Left colon (tissue), 2 donors: ENCODE measurements at regions not wholly inside any gene's neighbourhood (a gene's known extent, or its start where the extent isn't known, plus 50 kb on each side); places are given as distances from the start of the nearest gene placed in this dataset.
"Not testable (repeated sequence)": the region's sequence is repeated elsewhere in the genome, so short reads cannot be mapped to it uniquely, and the experiment has no call there.

Experiments used
- ATAC-seq: fragments of 200-7000 bp; cut with Tn5 transposase; one replicate; pipeline ENCODE4 v1.9.1; 2020; ENCODE audit warnings: mild to moderate bottlenecking, moderate library complexity
- DNase-seq, 2 donors: peaks; one replicate each; pipeline ENCODE4 v3.0.0-alpha.2; 2020
- intact Hi-C, 2 donors: fragments of 100-400 bp; cut with DNase I in 1 of 2; cut with micrococcal nuclease in 1 of 2; formaldehyde crosslinking; loops; one replicate each; pipeline versions ENCODE4 v1.11.2 to v1.14.0; 2022; cut with DNase I, micrococcal nuclease
- donor health status: DM: no; HTN: no; CAD: no.
- donor health status: DM: yes; HTN: yes; CAD: no.

DNA sequence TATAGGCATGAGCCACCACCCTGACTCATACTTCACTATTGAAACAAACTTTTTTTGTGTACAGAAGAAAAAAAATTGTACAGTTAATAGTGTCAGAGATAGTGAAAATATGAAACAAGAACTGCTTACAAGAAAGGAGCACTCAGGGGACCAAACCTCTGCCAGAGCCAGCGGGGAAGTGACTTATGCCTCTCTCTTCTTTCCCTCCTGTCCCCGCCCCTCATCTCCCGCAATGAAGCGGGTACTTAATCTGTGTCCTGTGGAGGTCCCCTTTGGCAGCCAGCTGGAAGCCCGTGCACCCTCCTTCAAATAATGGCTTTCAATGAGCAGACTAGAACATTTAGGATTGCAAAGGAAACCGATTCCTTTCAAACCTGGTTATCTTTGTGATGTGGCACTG, 51.5 kb downstream of the PPIAL4A start:
- DNase-seq, ATAC-seq, intact Hi-C loops: not testable (repeated sequence)

DNA sequence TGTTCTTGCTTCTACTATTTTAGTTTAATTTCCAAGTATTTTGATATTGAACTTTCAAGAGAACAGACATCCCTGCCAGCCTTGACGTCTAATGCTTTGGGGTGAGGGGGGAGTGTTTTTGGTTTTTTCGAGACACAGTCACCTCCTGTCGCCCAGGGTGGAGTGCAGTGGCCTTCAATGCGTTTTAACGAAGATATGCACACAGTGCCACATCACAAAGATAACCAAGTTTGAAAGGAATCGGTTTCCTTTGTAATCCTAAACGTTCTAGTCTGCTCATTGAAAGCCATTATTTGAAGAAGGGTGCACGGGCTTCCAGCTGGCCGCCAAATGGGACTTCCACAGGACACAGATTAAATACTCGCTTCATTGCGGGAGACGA, 52.3 kb downstream of the PPIAL4A start:
- DNase-seq, ATAC-seq, intact Hi-C loops: not testable (repeated sequence)

DNA sequence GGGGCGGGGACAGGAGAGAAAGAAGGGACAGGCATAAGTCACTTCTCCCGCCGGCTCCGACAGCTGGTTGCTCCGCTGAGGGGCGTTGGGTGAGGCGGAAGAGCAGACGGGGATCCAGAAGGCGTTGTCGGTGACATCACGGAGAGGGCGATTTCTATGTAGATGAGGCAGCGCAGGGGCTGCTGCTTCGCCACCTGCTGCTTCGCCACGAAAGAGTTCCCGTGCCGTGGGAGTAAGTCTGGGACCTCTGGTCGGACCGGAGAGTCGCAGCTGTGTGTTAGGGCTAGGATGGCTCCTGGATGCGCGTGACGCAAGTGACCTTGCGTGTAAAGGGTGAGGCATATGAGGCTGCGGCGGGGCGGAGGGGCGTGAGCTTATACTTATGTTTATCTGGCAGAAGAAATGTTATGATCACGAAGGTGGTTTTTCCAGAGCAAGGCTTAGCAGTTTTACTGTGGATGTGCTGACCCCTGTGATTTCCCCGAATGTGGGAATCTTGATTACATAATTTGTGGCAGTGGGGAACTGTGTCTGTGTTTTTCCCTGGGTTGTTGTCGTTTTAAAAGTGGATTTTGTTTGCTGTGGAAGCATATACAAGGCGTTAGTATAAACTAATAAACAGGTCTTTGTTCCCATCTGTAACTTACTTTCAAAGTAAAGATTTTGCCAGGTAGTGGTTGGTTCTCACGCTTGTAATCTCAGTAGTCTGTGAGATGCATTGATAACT, 52.8 kb downstream of the PPIAL4A start:
- intact Hi-C loops, result not testable (repeated sequence)
- peak; percentile 88 for ATAC-seq
- DNase-seq, result peak; percentile 81 to 83

DNA sequence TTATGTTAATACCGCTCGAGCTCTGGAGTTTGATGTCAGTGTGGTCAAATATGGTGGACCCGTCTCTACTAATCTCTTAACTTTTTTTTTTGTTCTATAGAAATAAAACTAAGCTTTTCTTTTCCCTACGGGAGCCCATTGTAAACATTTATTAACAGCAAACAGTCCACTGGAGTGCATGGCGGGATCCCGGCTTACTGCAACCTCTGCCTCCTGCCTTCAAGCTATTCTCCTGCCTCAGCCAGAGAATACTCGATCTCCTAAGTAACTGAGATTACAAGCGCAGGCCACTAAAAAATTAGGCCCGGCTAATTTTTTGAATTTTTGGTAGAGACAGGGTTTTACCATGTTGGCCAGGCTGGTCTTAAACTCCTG, 53.4 kb downstream of the PPIAL4A start:
- peak; percentile 17 for ATAC-seq
- DNase-seq, intact Hi-C loops: not testable (repeated sequence)

DNA sequence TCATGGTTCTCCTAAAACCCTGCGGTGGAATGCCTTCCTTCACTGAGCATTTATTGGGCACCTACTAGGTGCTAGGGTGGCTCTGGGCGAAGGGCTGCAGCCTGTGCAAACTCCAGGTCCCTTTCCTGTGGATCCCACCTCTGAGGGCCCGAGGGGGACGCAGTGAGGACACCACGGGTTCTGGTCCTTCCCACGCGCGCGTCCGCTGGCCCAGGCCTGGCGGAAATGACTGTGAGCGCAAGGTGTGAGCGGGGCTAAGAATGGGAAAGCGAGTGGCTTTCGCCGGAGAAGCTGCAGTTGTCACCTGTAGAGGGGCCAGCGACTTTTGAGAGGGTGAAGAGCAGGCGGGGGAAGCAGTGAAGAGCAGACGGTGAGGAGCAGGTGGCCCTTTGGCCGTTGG, 55.1 kb downstream of the PPIAL4A start:
- ATAC-seq, intact Hi-C loops: not testable (repeated sequence)

DNA sequence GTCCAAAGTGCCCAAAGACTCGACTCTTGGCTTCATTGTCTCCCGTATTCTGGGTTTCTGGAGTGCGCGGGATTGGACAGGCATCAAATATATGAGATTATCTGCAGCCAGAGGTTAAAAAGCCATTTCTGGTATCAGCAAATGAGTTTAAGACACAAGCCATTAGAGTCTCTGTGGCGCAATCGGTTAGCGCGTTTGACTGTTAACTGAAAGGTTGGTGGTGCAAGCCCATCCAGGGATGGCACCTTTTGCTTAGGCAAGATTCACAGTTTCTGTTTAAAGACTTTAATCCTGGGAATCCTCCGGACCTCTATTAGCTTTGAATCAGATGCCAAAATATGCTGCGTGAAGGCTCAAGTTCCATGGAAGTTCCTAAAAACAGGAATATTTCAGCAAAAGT, 55.6 kb downstream of the PPIAL4A start:
- DNase-seq, ATAC-seq, intact Hi-C loops: not testable (repeated sequence)

More for the DNA sequence above, 55.1 kb downstream of the PPIAL4A start:
- not testable (repeated sequence) for DNase-seq

DNA sequence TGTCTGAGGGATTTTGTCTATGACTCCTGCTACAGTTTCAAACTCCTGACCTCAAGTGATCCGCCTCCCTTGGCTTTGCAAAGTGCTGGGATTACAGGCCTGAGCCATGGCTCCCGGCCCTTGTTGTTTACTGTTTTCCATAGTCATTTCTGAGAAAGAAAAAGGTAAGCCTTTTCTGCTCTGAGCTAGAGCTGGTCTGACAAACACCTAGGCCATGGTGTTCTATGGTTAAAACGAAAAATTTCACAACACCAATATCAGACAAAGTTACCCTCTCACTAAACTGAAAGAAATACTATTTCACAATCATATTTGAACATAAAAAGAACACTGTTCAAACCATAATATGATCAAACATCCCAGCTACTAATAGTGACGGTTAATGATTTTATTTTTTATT, 57.5 kb downstream of the PPIAL4A start:
- ATAC-seq, DNase-seq, intact Hi-C loops: not testable (repeated sequence)

DNA sequence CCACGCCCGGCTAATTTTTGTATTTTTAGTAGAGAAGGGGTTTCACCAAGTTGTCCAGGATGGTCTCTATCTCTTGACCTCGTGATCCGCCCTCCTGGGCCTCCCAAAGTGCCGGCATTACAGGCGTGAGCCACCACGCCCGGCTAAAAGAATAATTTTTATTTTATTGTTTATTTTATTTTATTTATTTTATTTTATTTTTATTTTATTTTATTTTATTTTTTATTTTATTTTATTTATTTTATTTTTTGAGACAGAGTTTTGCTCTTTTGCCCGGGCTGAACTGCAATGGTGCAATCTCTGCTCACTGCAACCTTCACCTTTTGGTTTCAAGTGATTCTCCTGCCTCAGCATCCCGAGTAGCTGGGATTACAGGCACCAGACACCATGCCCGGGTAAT, 60.2 kb downstream of the PPIAL4A start:
- intact Hi-C loops, ATAC-seq, DNase-seq: not testable (repeated sequence)

DNA sequence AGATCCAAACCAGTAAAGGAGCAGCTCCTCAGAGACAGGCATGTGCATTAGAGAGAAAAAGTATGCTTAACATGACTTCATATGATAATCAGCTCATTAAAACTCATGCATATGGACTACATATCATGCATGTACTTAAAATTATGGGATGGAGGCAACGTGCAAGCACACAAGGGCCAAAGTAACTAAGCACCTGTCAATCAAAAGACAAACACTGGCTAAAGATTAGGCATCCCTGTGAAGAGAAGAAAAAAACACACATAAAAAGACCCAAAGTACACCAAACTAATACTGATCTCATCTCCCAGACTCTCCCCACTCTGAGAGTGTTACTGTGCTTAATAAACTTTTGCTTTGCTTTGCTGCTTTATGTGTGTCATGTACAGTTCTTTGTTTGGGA, 61.1 kb downstream of the PPIAL4A start:
- intact Hi-C loops, ATAC-seq, DNase-seq: not testable (repeated sequence)

DNA sequence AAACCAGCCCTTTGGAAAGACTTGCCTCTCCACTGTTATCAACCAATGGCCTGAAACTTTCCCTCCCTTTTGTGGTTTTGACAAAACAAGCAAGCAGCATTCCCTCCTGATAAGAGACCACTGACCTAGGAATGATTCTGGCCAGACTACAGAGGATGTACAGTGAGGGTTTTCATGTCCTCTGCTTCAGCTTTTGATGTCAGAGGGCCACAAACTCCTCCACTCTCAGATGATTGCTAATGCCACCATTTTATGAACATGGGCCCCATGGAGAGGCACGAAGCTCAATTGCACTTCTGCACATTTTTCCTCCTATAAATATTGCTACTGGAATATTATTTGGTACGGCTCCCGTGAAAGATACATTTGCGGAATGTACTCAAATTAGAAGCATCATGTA, 61.5 kb downstream of the PPIAL4A start:
- intact Hi-C loops, ATAC-seq, DNase-seq: not testable (repeated sequence)

DNA sequence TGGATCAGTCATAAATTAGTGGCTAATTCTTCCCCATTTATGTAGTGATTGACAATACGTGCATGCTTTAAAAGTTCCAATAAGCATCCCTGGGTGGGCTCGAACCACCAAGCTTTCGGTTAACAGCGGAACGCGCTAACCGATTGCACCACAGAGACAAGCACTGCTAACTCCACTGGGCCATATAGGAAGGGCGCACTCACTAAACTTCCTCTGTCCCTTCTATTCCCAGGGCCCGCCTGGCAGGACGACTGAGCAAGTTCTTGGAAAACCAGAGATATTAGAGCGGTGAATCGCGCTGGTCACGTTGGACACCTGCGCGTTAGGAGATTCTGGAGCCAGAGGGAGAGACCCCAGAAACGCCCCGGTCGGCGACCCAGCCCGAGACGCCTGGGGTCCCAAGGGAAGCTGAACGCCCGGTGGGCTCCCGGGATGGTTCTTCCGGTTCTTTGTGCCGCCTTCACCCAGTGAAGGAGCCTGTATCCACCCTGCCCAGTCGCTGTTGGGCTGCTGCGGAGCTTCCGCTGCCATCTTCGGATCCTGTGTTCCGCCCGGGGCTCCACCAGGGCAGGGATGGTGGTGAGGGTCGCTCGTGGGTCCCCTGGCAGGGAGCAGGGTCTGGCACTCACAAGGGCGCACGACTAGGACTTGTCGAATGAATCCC, 62.8 kb downstream of the PPIAL4A start:
- DNase-seq, result not testable (repeated sequence)
- ATAC-seq, result peak; percentile 54

DNA sequence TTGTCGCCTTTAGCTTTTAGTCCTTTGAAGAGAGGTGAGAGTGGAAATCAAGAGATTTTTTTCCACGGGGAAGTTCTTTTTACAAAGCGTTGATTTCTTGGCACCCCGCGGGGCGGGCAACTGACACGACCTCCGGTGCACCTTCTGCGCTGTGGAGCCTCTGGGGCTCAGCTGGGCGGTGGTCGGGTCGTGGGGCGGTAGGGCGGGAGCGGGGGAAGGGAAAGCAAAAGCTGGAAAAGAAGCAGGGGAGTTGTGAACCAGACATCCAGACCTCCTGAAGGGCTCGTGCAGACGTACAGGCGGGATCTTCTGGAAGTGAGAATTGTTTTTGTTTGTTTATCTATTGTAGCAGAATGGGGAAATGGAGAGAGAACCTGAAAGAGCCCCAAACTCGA, 63.3 kb downstream of the PPIAL4A start:
- DNase-seq, intact Hi-C loops: not testable (repeated sequence)

More for the DNA sequence above, 62.8 kb downstream of the PPIAL4A start:
- intact Hi-C loops, result not testable (repeated sequence)

DNA sequence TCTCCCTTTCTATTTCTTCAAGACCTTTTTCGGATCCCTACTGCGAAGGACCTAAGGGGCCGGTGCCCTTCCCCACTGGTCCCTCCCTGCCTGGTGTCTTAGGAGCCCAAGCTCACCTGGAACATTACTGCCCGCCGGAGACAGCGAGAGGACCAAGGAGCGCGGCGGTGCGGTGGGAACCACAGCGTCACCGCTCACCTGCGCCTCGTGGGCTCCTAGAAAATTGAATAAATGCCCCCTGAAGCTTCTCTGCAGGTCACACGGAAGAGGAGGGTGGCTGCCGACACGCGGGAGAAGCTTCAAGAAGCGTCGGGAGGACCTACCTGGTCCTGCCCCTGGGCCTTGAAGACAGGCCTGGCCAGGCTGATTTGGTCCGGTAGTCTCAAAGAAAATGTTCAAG, 65.2 kb downstream of the PPIAL4A start:
- no peak for ATAC-seq
- DNase-seq, result no peak
- intact Hi-C loops, result no loop called here

More for the DNA sequence above, 63.3 kb downstream of the PPIAL4A start:
- ATAC-seq, result peak; percentile 28

DNA sequence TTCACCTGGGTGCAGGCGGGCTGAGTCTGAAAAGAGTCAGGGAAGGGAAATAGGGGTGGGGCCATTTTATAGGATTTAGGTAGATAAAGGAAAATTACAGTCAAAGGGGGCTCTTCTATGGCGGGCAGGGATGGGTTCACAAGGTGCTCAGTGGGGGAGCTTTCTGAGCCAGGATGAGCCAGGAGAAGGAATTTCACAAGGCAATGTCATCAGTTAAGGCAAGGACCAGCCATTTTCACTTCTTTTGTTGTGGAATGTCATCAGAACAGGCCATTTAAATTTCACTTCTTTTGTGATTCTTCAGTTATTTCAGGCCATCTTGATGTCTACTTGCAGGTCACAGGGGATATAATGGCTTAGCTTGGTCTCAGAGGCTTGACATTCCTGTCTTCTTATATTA, 66.4 kb downstream of the PPIAL4A start:
- intact Hi-C loops, ATAC-seq, DNase-seq: not testable (repeated sequence)

DNA sequence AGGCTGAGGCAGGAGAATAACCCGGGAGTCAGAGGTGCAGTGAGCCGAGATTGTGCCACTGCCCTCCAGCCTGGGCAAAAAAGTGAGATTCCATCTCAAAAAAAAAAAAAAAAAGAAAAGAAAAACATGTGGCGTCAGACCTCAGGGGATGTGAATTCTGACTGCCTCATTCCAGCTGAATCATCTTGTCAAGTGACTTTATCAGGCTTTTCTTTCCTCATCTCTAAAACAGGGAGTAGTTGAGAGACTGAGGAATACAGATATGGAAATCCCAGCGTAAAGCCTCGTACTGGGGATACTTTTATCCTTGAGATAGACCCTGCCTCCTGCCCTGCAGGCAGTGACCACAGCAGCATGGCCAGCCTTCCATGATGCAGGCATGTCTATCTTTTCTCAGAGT, 76.4 kb downstream of the PPIAL4A start:
- DNase-seq, ATAC-seq, intact Hi-C loops: not testable (repeated sequence)

DNA sequence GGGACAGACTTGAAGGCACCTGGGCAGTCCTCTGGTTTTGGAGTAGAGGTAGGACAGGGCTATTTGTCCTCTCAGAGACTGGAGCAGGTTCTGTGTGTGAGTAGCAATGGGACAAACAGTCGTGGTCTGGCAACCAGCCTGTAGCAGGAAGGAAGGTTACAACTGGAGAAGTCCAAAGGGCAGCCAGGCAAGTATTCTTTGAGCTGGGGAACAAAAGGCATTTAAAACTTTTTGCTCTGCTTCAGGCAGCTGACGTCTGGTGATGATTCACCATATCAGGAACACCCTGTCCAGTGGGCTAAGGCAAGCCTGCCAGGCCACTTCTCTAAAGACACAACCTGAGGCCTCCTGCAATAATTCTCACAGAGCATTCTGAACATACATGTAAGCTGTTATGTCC, 83.3 kb downstream of the PPIAL4A start:
- intact Hi-C loops, result not testable (repeated sequence)
- peak; percentile 45 to 72 for DNase-seq
- peak; percentile 99 for ATAC-seq

DNA sequence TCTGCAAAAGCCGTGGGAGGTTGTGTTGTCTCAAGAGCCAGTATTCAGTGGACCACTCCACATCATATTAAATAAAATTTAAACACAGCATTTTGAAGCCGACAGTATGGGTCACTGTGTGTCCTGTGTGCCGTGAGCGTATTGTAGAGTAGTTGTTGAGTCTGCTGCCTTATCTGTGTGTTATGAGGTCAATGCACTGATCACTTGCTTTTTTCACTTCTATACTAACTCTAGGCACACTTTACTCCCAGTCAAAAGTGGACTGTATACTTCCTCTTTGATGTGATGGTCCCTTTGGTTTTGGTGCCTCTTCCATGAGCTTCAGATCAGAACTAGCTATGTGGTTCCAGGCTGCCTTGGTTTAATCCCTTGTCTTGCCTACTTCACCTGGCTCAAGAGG, 84.3 kb downstream of the PPIAL4A start:
- DNase-seq, intact Hi-C loops, ATAC-seq: not testable (repeated sequence)

DNA sequence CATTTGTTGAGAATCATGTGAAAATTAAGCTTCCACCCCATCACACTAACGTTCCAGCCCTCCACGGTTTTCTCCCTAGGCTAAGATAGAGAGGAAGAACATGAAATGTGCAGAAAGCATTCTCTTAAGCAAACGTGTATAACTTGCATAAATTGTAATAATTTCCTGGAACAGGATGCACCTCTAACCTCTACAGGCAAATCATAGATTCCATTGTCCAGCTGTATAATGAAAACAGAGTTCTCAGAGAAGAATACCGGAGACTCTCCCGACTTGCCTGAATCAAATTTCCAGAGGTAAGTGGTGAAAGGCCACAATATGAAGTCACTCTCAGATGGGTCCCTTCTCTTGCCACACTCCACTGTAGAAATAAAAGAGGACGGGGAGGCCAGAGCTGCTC, 87.7 kb downstream of the PPIAL4A start:
- ATAC-seq, intact Hi-C loops, DNase-seq: not testable (repeated sequence)

DNA sequence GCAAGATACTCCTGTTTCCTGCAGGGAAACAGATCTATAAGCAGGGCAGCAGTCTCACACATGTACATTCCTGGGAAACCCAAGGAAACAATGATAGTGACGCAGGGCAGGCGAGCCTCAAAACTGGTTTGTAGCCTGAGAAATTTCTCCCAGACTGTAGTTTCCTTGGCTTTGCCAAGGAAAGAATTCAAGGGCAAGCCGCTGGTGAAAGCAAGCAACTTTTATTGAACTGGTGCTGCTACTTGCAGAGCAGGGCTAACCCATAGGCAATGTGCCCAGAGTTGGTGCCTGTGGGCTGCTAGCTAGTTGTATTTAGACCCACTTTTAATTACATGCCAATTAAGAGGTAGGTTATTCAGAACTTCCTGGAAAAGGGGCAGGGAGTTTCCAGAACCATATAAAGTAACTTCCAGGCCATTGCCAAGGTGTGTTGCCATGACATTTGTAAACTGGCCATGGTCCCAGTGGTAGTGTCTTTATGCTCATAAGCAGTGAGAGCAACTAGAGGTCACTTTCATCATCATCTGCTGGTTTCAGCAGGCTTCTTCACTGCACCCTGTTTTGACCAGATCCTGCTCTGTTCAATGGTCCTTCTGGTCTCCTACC, 92.0 kb downstream of the PPIAL4A start:
- DNase-seq, intact Hi-C loops: not testable (repeated sequence)
- peak; percentile 61 for ATAC-seq

DNA sequence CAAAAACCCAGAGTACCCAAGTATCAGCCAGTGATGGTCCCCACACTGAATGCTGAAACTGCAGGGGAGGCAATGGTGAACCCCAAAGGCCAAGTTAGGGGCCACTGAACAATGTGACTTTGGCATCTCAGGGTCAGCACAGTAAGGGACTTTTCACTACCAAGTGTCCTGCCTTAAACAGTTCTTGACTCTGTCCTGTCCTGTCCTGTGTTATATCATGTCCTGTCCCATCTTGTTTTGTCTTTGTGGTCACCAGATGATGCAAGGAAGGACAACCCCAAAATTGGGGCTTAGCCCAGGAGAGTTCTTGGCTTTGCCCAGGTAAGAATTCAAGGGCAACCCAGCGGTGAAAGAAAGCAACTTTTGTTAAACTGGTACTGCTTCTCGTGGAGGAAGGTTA, 105.0 kb downstream of the PPIAL4A start:
- DNase-seq, intact Hi-C loops, ATAC-seq: not testable (repeated sequence)
